ENCODE measurements at regions not wholly inside any gene's neighbourhood (a gene's known extent, or its start where the extent isn't known, plus 50 kb on each side); places are given as distances from the start of the nearest gene placed in this dataset.

DNA sequence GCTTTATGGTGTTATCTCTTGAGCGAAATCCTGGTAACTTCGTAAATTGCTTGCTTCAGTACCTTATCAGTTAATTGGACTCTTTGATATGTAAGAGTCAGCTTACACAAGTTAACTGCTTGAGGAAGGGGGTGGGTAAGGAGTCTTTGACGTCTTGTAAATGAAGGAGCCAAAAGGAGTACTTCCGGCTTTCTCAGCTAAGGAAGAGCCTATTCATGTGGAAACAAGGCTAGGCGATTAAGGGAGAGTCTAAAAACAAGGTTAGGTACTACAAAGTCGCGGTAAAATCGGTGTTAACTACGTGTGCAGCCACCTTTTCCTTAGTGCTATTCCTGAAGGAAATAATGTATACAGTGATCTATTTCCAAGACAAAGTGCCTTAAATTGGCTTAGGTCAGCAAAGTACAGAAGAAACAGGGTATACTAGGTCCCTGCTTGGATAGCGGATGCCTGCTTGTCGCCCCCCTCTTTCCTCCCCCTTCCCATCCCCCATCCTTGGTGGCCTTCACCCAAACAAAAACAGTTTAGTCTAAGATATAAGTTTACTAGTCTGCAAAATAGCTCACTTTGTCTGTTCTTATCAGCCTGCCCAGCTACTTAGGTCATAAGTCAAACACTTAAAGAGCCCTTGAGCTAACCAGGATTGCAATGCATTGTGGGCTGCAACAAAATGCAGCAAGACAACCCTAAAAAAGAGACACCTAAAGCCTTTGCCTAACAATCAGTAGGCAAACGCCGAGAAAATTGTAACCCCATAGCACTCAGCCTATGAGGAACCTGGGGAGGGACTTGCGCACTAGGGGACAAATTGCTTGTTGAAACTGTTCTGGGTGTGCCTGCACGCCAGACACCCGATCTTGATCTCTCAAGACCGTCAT, 147.3 kb downstream of the TRIM27 start:
- H3K9me2 ChIP-seq (ENCODE audit: insufficient read depth) = no peaks in the 10 kb centered on the region
- peaks cover 36% of the 10 kb centered on the region; the same call in 1 of the 2 replicates for H3K27me3 ChIP-seq (ENCODE audit: insufficient read depth, low read depth)

DNA sequence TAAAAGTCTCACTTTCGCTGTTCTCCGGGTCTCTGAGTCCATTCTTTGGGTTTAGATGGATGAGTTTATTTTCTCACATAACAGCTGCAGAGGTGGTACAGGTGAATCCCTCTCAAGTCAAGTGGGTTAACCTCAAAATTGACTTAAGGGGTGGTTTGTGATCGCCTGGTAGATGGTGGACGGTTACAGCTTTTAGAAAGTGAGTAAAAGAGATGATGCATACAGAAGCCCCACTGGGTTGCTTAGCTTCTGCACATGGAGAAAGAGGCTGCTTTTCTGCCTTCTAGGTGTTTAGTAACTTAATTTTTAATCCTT, 146.7 kb downstream of the TRIM27 start:
- ChIA-PET CTCF (no interaction called here), POLR2A (ENCODE audit: unreplicated experiment) (no interaction called here)
- TF ChIP-seq, protein P1, sequence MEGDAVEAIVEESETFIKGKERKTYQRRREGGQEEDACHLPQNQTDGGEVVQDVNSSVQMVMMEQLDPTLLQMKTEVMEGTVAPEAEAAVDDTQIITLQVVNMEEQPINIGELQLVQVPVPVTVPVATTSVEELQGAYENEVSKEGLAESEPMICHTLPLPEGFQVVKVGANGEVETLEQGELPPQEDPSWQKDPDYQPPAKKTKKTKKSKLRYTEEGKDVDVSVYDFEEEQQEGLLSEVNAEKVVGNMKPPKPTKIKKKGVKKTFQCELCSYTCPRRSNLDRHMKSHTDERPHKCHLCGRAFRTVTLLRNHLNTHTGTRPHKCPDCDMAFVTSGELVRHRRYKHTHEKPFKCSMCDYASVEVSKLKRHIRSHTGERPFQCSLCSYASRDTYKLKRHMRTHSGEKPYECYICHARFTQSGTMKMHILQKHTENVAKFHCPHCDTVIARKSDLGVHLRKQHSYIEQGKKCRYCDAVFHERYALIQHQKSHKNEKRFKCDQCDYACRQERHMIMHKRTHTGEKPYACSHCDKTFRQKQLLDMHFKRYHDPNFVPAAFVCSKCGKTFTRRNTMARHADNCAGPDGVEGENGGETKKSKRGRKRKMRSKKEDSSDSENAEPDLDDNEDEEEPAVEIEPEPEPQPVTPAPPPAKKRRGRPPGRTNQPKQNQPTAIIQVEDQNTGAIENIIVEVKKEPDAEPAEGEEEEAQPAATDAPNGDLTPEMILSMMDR (conservative IDR thresholded peaks at IDR 0.05) = no peak
- no peak for TF ChIP-seq EZH2 (IDR thresholded peaks at IDR 0.05; ENCODE audit: low read depth)
- intact Hi-C loops (cut with micrococcal nuclease; ENCODE audit: unreplicated experiment) = no loop called here
- Histone ChIP-seq H3K27ac (no peak overlapping the region), H3K79me2 (ENCODE audit: low read depth) (no peaks in the 10 kb centered on the region), H3K36me3 (ENCODE audit: low read depth) (no peaks in the 10 kb centered on the region), H3K4me1 (replicated peaks; ENCODE audit: insufficient read depth) (no peaks in the 10 kb centered on the region), H3K27me3 (ENCODE audit: insufficient read depth, low read depth) (peaks cover 36% of the 10 kb centered on the region; the same call in 1 of the 2 replicates), H3F3A (ENCODE audit: insufficient read depth, low read depth) (no peaks in the 10 kb centered on the region), H3K9me2 (ENCODE audit: insufficient read depth) (no peaks in the 10 kb centered on the region), H3K4me3 (no peak overlapping the region), H3K9me3 (ENCODE audit: insufficient read depth, low read depth) (no peaks in the 10 kb centered on the region), H2AFZ (no peak overlapping the region), H4K20me1 (ENCODE audit: insufficient read depth) (no peaks in the 10 kb centered on the region), H3K4me2 (no peak overlapping the region)
- DNase-seq = no peak
- BruUV-seq (replicated peaks) = no TSS peak

More for the DNA sequence above, 147.3 kb downstream of the TRIM27 start:
- Histone ChIP-seq H3K9me3 (ENCODE audit: insufficient read depth, low read depth) (no peaks in the 10 kb centered on the region), H3F3A (ENCODE audit: insufficient read depth, low read depth) (no peaks in the 10 kb centered on the region), H3K27ac (no peak overlapping the region), H3K36me3 (ENCODE audit: low read depth) (no peaks in the 10 kb centered on the region), H3K4me2 (no peak overlapping the region), H3K4me3 (no peak overlapping the region), H2AFZ (no peak overlapping the region), H3K4me1 (replicated peaks; ENCODE audit: insufficient read depth) (no peaks in the 10 kb centered on the region), H4K20me1 (ENCODE audit: insufficient read depth) (no peaks in the 10 kb centered on the region), H3K79me2 (ENCODE audit: low read depth) (no peaks in the 10 kb centered on the region)
- ChIA-PET POLR2A (ENCODE audit: unreplicated experiment) (no interaction called here), CTCF (interaction anchor here (1.0 kb wide), 1 partner anchor 240 kb away, joined by 5 read pairs; no protein-coding TSS in a partner anchor)
- no TSS peak for BruUV-seq (replicated peaks)
- DNase-seq = no peak
- TF ChIP-seq, protein P1 (conservative IDR thresholded peaks at IDR 0.05) = no peak
- intact Hi-C loops (cut with micrococcal nuclease; ENCODE audit: unreplicated experiment) = no loop called here

DNA sequence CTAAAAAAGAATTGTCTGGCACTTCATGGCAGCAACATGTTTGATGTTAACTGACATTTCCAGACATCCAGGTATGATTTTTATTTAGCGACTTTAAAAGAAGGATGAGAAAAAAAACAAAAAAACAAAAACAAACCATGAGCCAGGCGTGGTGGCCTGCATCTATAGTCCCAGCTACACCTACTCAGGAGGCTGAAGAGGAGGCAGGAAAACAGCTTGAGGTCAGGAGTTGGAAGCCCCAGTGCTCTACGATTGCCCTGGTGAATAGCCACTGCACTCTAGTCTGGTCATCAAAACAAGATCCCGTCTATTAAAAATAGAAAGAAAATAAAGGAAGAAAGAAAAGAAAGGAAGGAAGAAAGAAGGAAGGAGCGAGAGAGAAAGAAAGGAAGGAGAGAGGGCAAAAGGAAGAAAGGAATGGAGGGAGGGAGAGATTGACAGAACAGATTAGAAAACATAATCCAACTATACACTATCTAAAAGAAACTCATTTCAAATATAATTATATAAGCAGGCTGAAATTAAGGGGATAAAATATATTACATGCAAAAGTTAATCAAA, 141.6 kb downstream of the TRIM27 start:
- no TSS peak for BruUV-seq (replicated peaks)
- H3K4me2 ChIP-seq = no peak overlapping the region
- TF ChIP-seq, protein P1 (conservative IDR thresholded peaks at IDR 0.05) = no peak
- no peak for TF ChIP-seq EZH2 (IDR thresholded peaks at IDR 0.05; ENCODE audit: low read depth)

More for the DNA sequence above, 141.6 kb downstream of the TRIM27 start:
- H3K27me3 ChIP-seq (ENCODE audit: insufficient read depth, low read depth) = peaks cover 18% of the 10 kb centered on the region; the same call in 1 of the 2 replicates
- DNase-seq = no peak
- no peaks in the 10 kb centered on the region for H3K4me1 ChIP-seq (replicated peaks; ENCODE audit: insufficient read depth)
- peak overlapping the region; percentile 48; the same call in 1 of the 2 replicates for H2AFZ ChIP-seq
- no peak overlapping the region for H3K4me3 ChIP-seq
- CTCF ChIA-PET = no interaction called here
- intact Hi-C loops (cut with micrococcal nuclease; ENCODE audit: unreplicated experiment) = no loop called here
- no peaks in the 10 kb centered on the region for H3K9me3 ChIP-seq (ENCODE audit: insufficient read depth, low read depth)
- H3K36me3 ChIP-seq (ENCODE audit: low read depth) = no peaks in the 10 kb centered on the region
- no peaks in the 10 kb centered on the region for H3F3A ChIP-seq (ENCODE audit: insufficient read depth, low read depth)
- no peaks in the 10 kb centered on the region for H3K79me2 ChIP-seq (ENCODE audit: low read depth)
- H3K27ac ChIP-seq = no peak overlapping the region
- no peaks in the 10 kb centered on the region for H4K20me1 ChIP-seq (ENCODE audit: insufficient read depth)
- POLR2A ChIA-PET (ENCODE audit: unreplicated experiment) = no interaction called here
- no peaks in the 10 kb centered on the region for H3K9me2 ChIP-seq (ENCODE audit: insufficient read depth)

Measured in PC-9 (cell line).